Ovary (tissue), 7 donors: ENCODE measurements at regions not wholly inside any gene's neighbourhood (a gene's known extent, or its start where the extent isn't known, plus 50 kb on each side); places are given as distances from the start of the nearest gene placed in this dataset.

ENCODE experiments used
- DNase-seq, 5 donors: peaks; one replicate each; pipeline ENCODE4 v3.0.0-alpha.2; 2019 to 2020
- H3K27ac ChIP-seq, 2 donors: fragments of 200-600 bp; one replicate each; pipeline versions ENCODE4 v1.5.1 to v1.8.0; 2019 to 2022
- H3K27me3 ChIP-seq: fragments of 200-600 bp; one replicate; pipeline ENCODE4 v1.8.0; 2022
- H3K36me3 ChIP-seq: fragments of 200-600 bp; sonication (generic); one replicate; pipeline ENCODE4 v1.5.1; 2019
- H3K4me1 ChIP-seq: one replicate; pipeline ENCODE4 v1.8.1; 2013; ENCODE audit warnings: mild to moderate bottlenecking, moderate library complexity; ENCODE audit not compliant: insufficient read depth
- H3K4me3 ChIP-seq: fragments of 200-600 bp; sonication (generic); one replicate; pipeline ENCODE4 v1.5.1; 2017
- H3K9me3 ChIP-seq, 2 donors: fragments of 200-600 bp in 1 of 2; sonication (generic) in 1 of 2; one replicate each; pipeline versions ENCODE4 v1.5.1 to v1.8.1; 2013 to 2019; ENCODE audit warnings: mild to moderate bottlenecking in 1 of 2, moderate library complexity in 1 of 2
- CTCF ChIP-seq, 3 donors: fragments of 450-650 bp in 2 of 3; fragments of 200-600 bp in 1 of 3; IDR thresholded peaks; one replicate each; pipeline versions ENCODE4 v1.5.1 to v1.8.0; 2016 to 2022; ENCODE audit warnings: antibody characterized with exemption in 3 of 3, mild to moderate bottlenecking in 1 of 3
- EP300 ChIP-seq: sonication (generic); formaldehyde crosslinking; IDR thresholded peaks from one replicate; pipeline ENCODE4 v1.6.1; 2017; ENCODE audit warnings: antibody characterized with exemption
- POLR2A ChIP-seq: fragments of 450-650 bp; IDR thresholded peaks from one replicate; pipeline ENCODE4 v1.6.1; 2017; ENCODE audit warnings: antibody characterized with exemption, mild to moderate bottlenecking, moderate library complexity
- WGBS, 3 donors: extraction: QIAGEN DNeasy Blood & Tissue Kit in 1 of 3; methylation state at CpG; one replicate each; pipeline versions ENCODE4 v1.1.5 to v1.1.7; 2013 to 2017; 5-methylcytosine and 5-hydroxymethylcytosine counted together
- intact Hi-C, 4 donors: fragments of 100-400 bp; cut with DNase I; formaldehyde crosslinking; loops; one replicate each; pipeline versions ENCODE4 v1.11.0 to v1.15.1; 2022 to 2023
- donor health status: DM: no; HTN: no; CAD: no; lungs with moderate emphysema.
- donor health status: DM: no; HTN: no; CAD: no.
- donor health status: Bipolar disorder and iron deficiency.
- donor health status: DM: no; HTN: no; CAD: no.
- donor health status: DM: yes; HTN: yes; CAD: no.

GRCh38 chr18:64398320-64398719 lies 249.4 kb upstream of the LINC00305 start:
- no peaks in the 10 kb centered on the region for H3K36me3 ChIP-seq
- H3K27me3 ChIP-seq = no peaks in the 10 kb centered on the region
- H3K9me3 ChIP-seq = no peaks in the 10 kb centered on the region
- H3K27ac ChIP-seq = no peak overlapping the region
- intact Hi-C loops = loop anchor here in 1 of 4 donors (5.0 kb wide), 1 partner anchor 1659 kb away; no protein-coding TSS in a partner anchor
- H3K4me3 ChIP-seq = no peak overlapping the region
- no peak for DNase-seq
- TF ChIP-seq CTCF (IDR thresholded peaks at IDR 0.05) = no peak
- no peak for TF ChIP-seq EP300
- TF ChIP-seq POLR2A = no peak
- H3K4me1 ChIP-seq = peaks cover under 1% of the 10 kb centered on the region
- WGBS, 3 donors = 52 to 70% (median 62%) methylated on average over 1 of the region's 1 CpG

GRCh38 chr18:64392202-64392601 lies 243.3 kb upstream of the LINC00305 start:
- TF ChIP-seq POLR2A = no peak
- 0 to 7% (median 2%) methylated on average over 1 of the region's 1 CpG for WGBS, 3 donors
- Histone ChIP-seq H3K27ac (no peak overlapping the region), H3K36me3 (no peaks in the 10 kb centered on the region), H3K9me3 (no peaks in the 10 kb centered on the region), H3K4me1 (peaks cover 4% of the 10 kb centered on the region), H3K4me3 (no peak overlapping the region), H3K27me3 (no peaks in the 10 kb centered on the region)
- intact Hi-C loops = no loop called here
- no peak for DNase-seq

GRCh38 chr18:64384101-64384500 lies 235.2 kb upstream of the LINC00305 start:
- no peaks in the 10 kb centered on the region for H3K4me1 ChIP-seq
- intact Hi-C loops = no loop called here
- no peaks in the 10 kb centered on the region for H3K9me3 ChIP-seq
- no peak for DNase-seq
- no peaks in the 10 kb centered on the region for H3K36me3 ChIP-seq
- H3K4me3 ChIP-seq = no peak overlapping the region
- WGBS, 3 donors = 72 to 94% (median 90%) methylated on average over 1 of the region's 1 CpG
- TF ChIP-seq CTCF (IDR thresholded peaks at IDR 0.05) = no peak
- no peaks in the 10 kb centered on the region for H3K27me3 ChIP-seq
- H3K27ac ChIP-seq = no peak overlapping the region

GRCh38 chr18:64380117-64380516 lies 231.2 kb upstream of the LINC00305 start:
- DNase-seq = no peak
- Histone ChIP-seq H3K27me3 (no peaks in the 10 kb centered on the region), H3K36me3 (no peaks in the 10 kb centered on the region), H3K4me3 (no peak overlapping the region), H3K27ac (no peak overlapping the region), H3K9me3 (no peaks in the 10 kb centered on the region), H3K4me1 (no peaks in the 10 kb centered on the region)
- 81 to 88% (median 82%) methylated on average over 1 of the region's 1 CpG for WGBS, 3 donors
- intact Hi-C loops = no loop called here
- TF ChIP-seq CTCF (IDR thresholded peaks at IDR 0.05) (no peak), EP300 (no peak), POLR2A (no peak)

GRCh38 chr18:64379662-64380061 lies 230.8 kb upstream of the LINC00305 start:
- H3K4me3 ChIP-seq = no peak overlapping the region
- no peaks in the 10 kb centered on the region for H3K4me1 ChIP-seq
- no peak for DNase-seq
- no peak for TF ChIP-seq POLR2A
- no peak for TF ChIP-seq CTCF (IDR thresholded peaks at IDR 0.05)
- no peak for TF ChIP-seq EP300
- no peaks in the 10 kb centered on the region for H3K36me3 ChIP-seq
- 89 to 97% (median 93%) methylated on average over 1 of the region's 1 CpG for WGBS, 3 donors
- H3K27me3 ChIP-seq = no peaks in the 10 kb centered on the region
- H3K9me3 ChIP-seq = no peaks in the 10 kb centered on the region
- intact Hi-C loops = loop anchor here in 1 of 4 donors (10.0 kb wide), 1 partner anchor 55 kb away; no protein-coding TSS in a partner anchor
- no peak overlapping the region for H3K27ac ChIP-seq
